ENCODE measurements at regions not wholly inside any gene's neighbourhood (a gene's known extent, or its start where the extent isn't known, plus 50 kb on each side); places are given as distances from the start of the nearest gene placed in this dataset.

GRCh38 chr15:91678003-91678402 lies 175.5 kb upstream of the SLCO3A1 start:
- TF ChIP-seq EP300 (IDR thresholded peaks at IDR 0.05): no peak
- no peak for TF ChIP-seq POLR2A (IDR thresholded peaks at IDR 0.05)
- TF ChIP-seq CTCF (IDR thresholded peaks at IDR 0.05): no peak
- TF ChIP-seq POLR2AphosphoS5 (IDR thresholded peaks at IDR 0.05): no peak
- ATAC-seq: no peak
- WGBS, 2 donors (ENCODE audit: low coverage in 1 of 2): 69 to 93% methylated on average over 2 of the region's 2 CpGs

GRCh38 chr15:91679447-91679846 lies 174.1 kb upstream of the SLCO3A1 start:
- WGBS, 2 donors (ENCODE audit: low coverage in 1 of 2): 61 to 75% methylated on average over 2 of the region's 2 CpGs
- H3K27ac ChIP-seq: no peak overlapping the region
- ATAC-seq: no peak

More at GRCh38 chr15:91678003-91678402, 175.5 kb upstream of the SLCO3A1 start:
- Histone ChIP-seq H3K9me3 (peaks cover 0 to 18% (median 0%) of the 10 kb centered on the region in 3 donors), H3K36me3 (no peaks in the 10 kb centered on the region), H3K27ac (no peak overlapping the region), H3K4me3 (no peak overlapping the region), H3K4me1 (no peaks in the 10 kb centered on the region), H3K27me3 (peaks cover 7% of the 10 kb centered on the region)

GRCh38 chr15:91685436-91685835 lies 168.1 kb upstream of the SLCO3A1 start:
- H3K27me3 ChIP-seq: peaks cover 16% of the 10 kb centered on the region
- TF ChIP-seq EP300 (IDR thresholded peaks at IDR 0.05) (no peak), CTCF (IDR thresholded peaks at IDR 0.05) (no peak), POLR2A (IDR thresholded peaks at IDR 0.05) (no peak), POLR2AphosphoS5 (IDR thresholded peaks at IDR 0.05) (no peak)
- no peaks in the 10 kb centered on the region for H3K4me1 ChIP-seq
- H3K27ac ChIP-seq: no peak overlapping the region
- 82 to 100% methylated on average over 1 of the region's 1 CpG for WGBS, 2 donors (ENCODE audit: low coverage in 1 of 2)
- H3K9me3 ChIP-seq: no peaks in the 10 kb centered on the region
- H3K36me3 ChIP-seq: no peaks in the 10 kb centered on the region
- H3K4me3 ChIP-seq: no peak overlapping the region
- no peak for ATAC-seq

More at GRCh38 chr15:91679447-91679846, 174.1 kb upstream of the SLCO3A1 start:
- Histone ChIP-seq H3K4me3 (no peak overlapping the region), H3K36me3 (no peaks in the 10 kb centered on the region), H3K4me1 (no peaks in the 10 kb centered on the region), H3K9me3 (peaks cover 0 to 10% (median 0%) of the 10 kb centered on the region in 3 donors), H3K27me3 (peaks cover 13% of the 10 kb centered on the region)
- TF ChIP-seq EP300 (IDR thresholded peaks at IDR 0.05) (no peak), CTCF (IDR thresholded peaks at IDR 0.05) (no peak), POLR2A (IDR thresholded peaks at IDR 0.05) (no peak), POLR2AphosphoS5 (IDR thresholded peaks at IDR 0.05) (no peak)

- ATAC-seq: no peak
- Histone ChIP-seq H3K27ac (no peak overlapping the region), H3K36me3 (no peaks in the 10 kb centered on the region), H3K4me1 (peaks cover 0 to 6% (median 0%) of the 10 kb centered on the region in 3 donors), H3K4me3 (no peak overlapping the region), H3K9me3 (no peaks in the 10 kb centered on the region), H3K27me3 (peaks cover 8% of the 10 kb centered on the region)
- WGBS, 2 donors (ENCODE audit: low coverage in 1 of 2): 64 to 77% methylated on average over 3 of the region's 3 CpGs
- TF ChIP-seq CTCF (IDR thresholded peaks at IDR 0.05): no peak
- no peak for TF ChIP-seq POLR2AphosphoS5 (IDR thresholded peaks at IDR 0.05)
- no peak for TF ChIP-seq POLR2A (IDR thresholded peaks at IDR 0.05)
- no peak for TF ChIP-seq EP300 (IDR thresholded peaks at IDR 0.05)
These were observed 164.7 kb upstream of the SLCO3A1 start for GRCh38 chr15:91688811-91689210.

- H3K27ac ChIP-seq: no peak overlapping the region
- ATAC-seq: no peak
- H3K4me3 ChIP-seq: no peak overlapping the region
- no peaks in the 10 kb centered on the region for H3K36me3 ChIP-seq
- H3K9me3 ChIP-seq: no peaks in the 10 kb centered on the region
- TF ChIP-seq CTCF (IDR thresholded peaks at IDR 0.05) (no peak), EP300 (IDR thresholded peaks at IDR 0.05) (no peak), POLR2A (IDR thresholded peaks at IDR 0.05) (no peak), POLR2AphosphoS5 (IDR thresholded peaks at IDR 0.05) (no peak)
- WGBS, 2 donors (ENCODE audit: low coverage in 1 of 2): 70 to 73% methylated on average over 4 to 6 of the region's 6 CpGs
- peaks cover 0 to 11% (median 0%) of the 10 kb centered on the region in 3 donors for H3K4me1 ChIP-seq
- H3K27me3 ChIP-seq: peaks cover 3% of the 10 kb centered on the region
These were observed 164.1 kb upstream of the SLCO3A1 start for GRCh38 chr15:91689377-91689776.

Data from gastroesophageal sphincter (tissue), 4 donors.